ENCODE measurements at regions not wholly inside any gene's neighbourhood (a gene's known extent, or its start where the extent isn't known, plus 50 kb on each side); places are given as distances from the start of the nearest gene placed in this dataset.

GRCh38 chr7:94160719-94161435, 156.7 kb upstream of the BET1 start:
- no peak for TF ChIP-seq CTCF (IDR thresholded peaks at IDR 0.05; ENCODE audit: insufficient read depth, low read length)
- no peak for TF ChIP-seq POLR2AphosphoS5 (IDR thresholded peaks at IDR 0.05; ENCODE audit: low read depth)
- TF ChIP-seq GABPA (IDR thresholded peaks at IDR 0.05; ENCODE audit: low read depth): no peak
